Liver (tissue), 8 donors: ENCODE measurements at regions not wholly inside any gene's neighbourhood (a gene's known extent, or its start where the extent isn't known, plus 50 kb on each side); places are given as distances from the start of the nearest gene placed in this dataset.

Experiments used
- DNase-seq: peaks from one replicate; pipeline ENCODE4 v3.0.0-alpha.2; 2017; ENCODE audit warnings: low spot score
- H3K27ac ChIP-seq, 2 donors: one replicate each; pipeline ENCODE4 v1.7.0; 2013; ENCODE audit warnings: inconsistent platforms in 2 of 2, low read length in 2 of 2, control low read depth in 1 of 2, low read depth in 1 of 2, mild to moderate bottlenecking in 1 of 2
- H3K27me3 ChIP-seq, 4 donors: one replicate each; pipeline versions ENCODE4 v1.6.1 to v1.7.0; 2013; ENCODE audit warnings: low read length in 3 of 4, inconsistent platforms in 1 of 4, mild to moderate bottlenecking in 1 of 4, moderate library complexity in 1 of 4; ENCODE audit not compliant: control insufficient read depth in 4 of 4, insufficient read depth in 4 of 4
- H3K36me3 ChIP-seq, 4 donors: one replicate each; pipeline versions ENCODE4 v1.6.1 to v1.7.0; 2013; ENCODE audit warnings: low read length in 3 of 4, mild to moderate bottlenecking in 3 of 4, low read depth in 1 of 4, moderate library complexity in 1 of 4; ENCODE audit not compliant: control insufficient read depth in 4 of 4, insufficient read depth in 3 of 4
- H3K4me1 ChIP-seq, 4 donors: one replicate each; pipeline versions ENCODE4 v1.6.1 to v1.7.0; 2013; ENCODE audit warnings: low read length in 3 of 4, mild to moderate bottlenecking in 3 of 4, moderate library complexity in 1 of 4; ENCODE audit not compliant: control insufficient read depth in 4 of 4, insufficient read depth in 4 of 4
- H3K4me3 ChIP-seq, 3 donors: one replicate each; pipeline versions ENCODE4 v1.6.1 to v1.7.0; 2013; ENCODE audit warnings: low read length in 3 of 3, control low read depth in 1 of 3, low read depth in 1 of 3, mild to moderate bottlenecking in 1 of 3
- H3K9ac ChIP-seq, 2 donors: one replicate each; pipeline ENCODE4 v1.7.0; 2013; ENCODE audit warnings: low read length in 2 of 2, mild to moderate bottlenecking in 2 of 2, moderate library complexity in 2 of 2, control low read depth in 1 of 2, low read depth in 1 of 2
- H3K9me3 ChIP-seq, 4 donors: one replicate each; pipeline versions ENCODE4 v1.6.1 to v1.7.0; 2013; ENCODE audit warnings: low read length in 3 of 4; ENCODE audit not compliant: control insufficient read depth in 4 of 4
- CTCF ChIP-seq: fragments of 150-350 bp; IDR thresholded peaks from 2 replicates; pipeline ENCODE4 v1.5.1; 2017; ENCODE audit warnings: improper control_type of control experiment, low read depth, low read length; ENCODE audit not compliant: missing input control
- EGR1 ChIP-seq, 2 donors: IDR thresholded peaks; 2 replicates each; pipeline ENCODE4 v1.6.1; 2016 to 2018; ENCODE audit warnings: antibody characterized with exemption in 2 of 2, low read depth in 2 of 2
- FOXA1 ChIP-seq: IDR thresholded peaks from 2 replicates; pipeline ENCODE4 v1.6.1; 2016; ENCODE audit warnings: antibody characterized with exemption
- FOXA2 ChIP-seq: IDR thresholded peaks from 2 replicates; pipeline ENCODE4 v1.6.1; 2016; ENCODE audit warnings: antibody characterized with exemption
- GABPA ChIP-seq, 2 donors: IDR thresholded peaks in 1 of 2; conservative IDR thresholded peaks in 1 of 2; 2 replicates each; pipeline ENCODE4 v1.6.1; 2016; ENCODE audit warnings: antibody characterized with exemption in 2 of 2, mild to moderate bottlenecking in 1 of 2, moderate library complexity in 1 of 2
- HNF4A ChIP-seq, 2 donors: conservative IDR thresholded peaks; 2 replicates each; pipeline ENCODE4 v1.6.1; 2016; ENCODE audit warnings: antibody characterized with exemption in 2 of 2, mild to moderate bottlenecking in 2 of 2
- HNF4G ChIP-seq: IDR thresholded peaks from 2 replicates; pipeline ENCODE4 v1.6.1; 2016; ENCODE audit warnings: antibody characterized with exemption
- JUND ChIP-seq, 2 donors: IDR thresholded peaks; 2 replicates each; pipeline ENCODE4 v1.6.1; 2016; ENCODE audit warnings: antibody characterized with exemption in 2 of 2
- MAX ChIP-seq: IDR thresholded peaks from 2 replicates; pipeline ENCODE4 v1.6.1; 2016; ENCODE audit warnings: antibody characterized with exemption
- NR2F2 ChIP-seq: IDR thresholded peaks from 2 replicates; pipeline ENCODE4 v1.6.1; 2016; ENCODE audit warnings: antibody characterized with exemption
- RAD21 ChIP-seq, 2 donors: IDR thresholded peaks; 2 replicates each; pipeline ENCODE4 v1.6.1; 2016; ENCODE audit warnings: antibody characterized with exemption in 2 of 2, mild to moderate bottlenecking in 2 of 2
- REST ChIP-seq: IDR thresholded peaks from 2 replicates; pipeline ENCODE4 v1.6.1; 2016; ENCODE audit warnings: antibody characterized with exemption, mild to moderate bottlenecking
- SP1 ChIP-seq: IDR thresholded peaks from 2 replicates; pipeline ENCODE4 v1.6.1; 2018; ENCODE audit warnings: antibody characterized with exemption, mild to moderate bottlenecking
- TAF1 ChIP-seq: conservative IDR thresholded peaks from 2 replicates; pipeline ENCODE4 v1.6.1; 2016; ENCODE audit warnings: antibody characterized with exemption, mild to moderate bottlenecking
- YY1 ChIP-seq: IDR thresholded peaks from 2 replicates; pipeline ENCODE4 v1.6.1; 2016; ENCODE audit warnings: antibody characterized with exemption, mild to moderate bottlenecking
- ZBTB33 ChIP-seq: IDR thresholded peaks from 2 replicates; pipeline ENCODE4 v1.6.1; 2016; ENCODE audit warnings: antibody characterized with exemption
- WGBS: extraction: QIAGEN DNeasy Blood & Tissue Kit; methylation state at CpG from one replicate; pipeline ENCODE4 v1.1.7; 2013; 5-methylcytosine and 5-hydroxymethylcytosine counted together
- donor health status: healthy.
- donor health status: healthy.
- donor health status: healthy.
- donor health status: healthy.
- donor health status: healthy.

GRCh38 chr5:5014586-5015235 lies 125.4 kb upstream of the ADAMTS16 start:
- no peak overlapping the region for H3K9ac ChIP-seq
- peaks cover 0 to 8% (median 0%) of the 10 kb centered on the region in 4 donors for H3K9me3 ChIP-seq
- DNase-seq, result no peak
- H3K4me1 ChIP-seq, result no peaks in the 10 kb centered on the region
- H3K4me3 ChIP-seq, result no peak overlapping the region
- H3K27me3 ChIP-seq, result no peaks in the 10 kb centered on the region
- TF ChIP-seq YY1, result no peak
- no peak for TF ChIP-seq EGR1 (IDR thresholded peaks at IDR 0.05; ENCODE audit: low read depth in 2 of 2)
- no peak for TF ChIP-seq HNF4G
- TF ChIP-seq TAF1, result no peak
- no peak for TF ChIP-seq ZBTB33
- no peak for TF ChIP-seq JUND (IDR thresholded peaks at IDR 0.05)
- TF ChIP-seq GABPA (IDR thresholded peaks at IDR 0.05 in 1 of 2, conservative IDR thresholded peaks at IDR 0.05 in 1 of 2), result no peak
- TF ChIP-seq RAD21 (IDR thresholded peaks at IDR 0.05), result no peak
- TF ChIP-seq CTCF, result no peak
- TF ChIP-seq HNF4A (conservative IDR thresholded peaks at IDR 0.05), result no peak
- TF ChIP-seq NR2F2, result no peak
- TF ChIP-seq REST, result no peak
- TF ChIP-seq FOXA1, result no peak
- no peak for TF ChIP-seq MAX
- TF ChIP-seq FOXA2, result no peak
- TF ChIP-seq SP1, result no peak
- 61% methylated on average over 7 of the region's 7 CpGs for WGBS
- no peak overlapping the region for H3K27ac ChIP-seq
- H3K36me3 ChIP-seq, result no peaks in the 10 kb centered on the region
